A673 (cell line): ENCODE measurements at regions not wholly inside any gene's neighbourhood (a gene's known extent, or its start where the extent isn't known, plus 50 kb on each side); places are given as distances from the start of the nearest gene placed in this dataset.
"Not testable (repeated sequence)": the region's sequence is repeated elsewhere in the genome, so short reads cannot be mapped to it uniquely, and the experiment has no call there.

Experiments used
- BruUV-seq: library from RNA; stranded (reverse); fragments of 400-500 nt; replicated peaks from 2 replicates; lab custom pipeline; 2021; lab: Mats Ljungman, UMichigan
- CTCF ChIA-PET: fragments of 300-600 bp; sonication (Branson Sonifier 250); formaldehyde crosslinking; loops from one replicate; lab custom pipeline; 2022; ENCODE audit warnings: antibody characterized with exemption; lab: Charles Lee
- POLR2A ChIA-PET: fragments of 300-600 bp; sonication (Branson Sonifier 250); formaldehyde crosslinking; loops from one replicate; lab custom pipeline; 2022; ENCODE audit warnings: antibody characterized with exemption; ENCODE audit not compliant: low non-redundant PET; lab: Charles Lee
- DNase-seq: peaks from one replicate; pipeline ENCODE4 v3.0.0-alpha.2; 2015; ENCODE audit warnings: low spot score
- H3K27ac ChIP-seq: fragments of 200-600 bp; sonication (generic); 2 replicates; pipeline ENCODE4 v1.5.1; 2016; ENCODE audit warnings: mixed run types, low read depth, mild to moderate bottlenecking, mixed read lengths, antibody characterized with exemption, low read length; ENCODE audit not compliant: poor library complexity, severe bottlenecking
- H3K27me3 ChIP-seq: fragments of 200-600 bp; sonication (generic); replicated peaks from 2 replicates; pipeline ENCODE4 v1.6.1; 2017; ENCODE audit warnings: mixed run types, low read depth, mild to moderate bottlenecking, mixed read lengths, antibody characterized with exemption, low read length; ENCODE audit not compliant: insufficient read depth, poor library complexity
- H3K36me3 ChIP-seq: fragments of 200-600 bp; sonication (generic); 2 replicates; pipeline ENCODE4 v1.6.1; 2016; ENCODE audit warnings: mixed run types, mild to moderate bottlenecking, mixed read lengths, antibody characterized with exemption, low read length; ENCODE audit not compliant: insufficient read depth, poor library complexity, severe bottlenecking
- H3K4me1 ChIP-seq: fragments of 200-600 bp; sonication (generic); 2 replicates; pipeline ENCODE4 v1.6.1; 2017; ENCODE audit warnings: mixed run types, mild to moderate bottlenecking, mixed read lengths, antibody characterized with exemption, low read length; ENCODE audit not compliant: insufficient read depth, poor library complexity, severe bottlenecking
- H3K4me3 ChIP-seq: fragments of 200-600 bp; sonication (generic); 2 replicates; pipeline ENCODE4 v1.5.1; 2016; ENCODE audit warnings: low read depth, mixed run types, mild to moderate bottlenecking, mixed read lengths, low read length; ENCODE audit not compliant: poor library complexity, severe bottlenecking
- H3K9me3 ChIP-seq: fragments of 200-600 bp; sonication (generic); 2 replicates; pipeline ENCODE4 v1.6.1; 2016; ENCODE audit warnings: mixed run types, low read depth, mild to moderate bottlenecking, mixed read lengths, antibody characterized with exemption, low read length; ENCODE audit not compliant: poor library complexity, severe bottlenecking
- EZH2 ChIP-seq: fragments of 200-600 bp; sonication (generic); IDR thresholded peaks from 2 replicates; pipeline ENCODE4 v1.6.1; 2017; ENCODE audit warnings: borderline replicate concordance, low read depth, mild to moderate bottlenecking, mixed read lengths, antibody characterized with exemption, low read length; ENCODE audit not compliant: poor library complexity, severe bottlenecking
- intact Hi-C: fragments of 100-400 bp; cut with micrococcal nuclease; formaldehyde crosslinking; loops from one replicate; pipeline ENCODE4 v1.10.0; 2022; ENCODE audit not compliant: unreplicated experiment
- TF ChIP-seq, protein P1 (sequence below): fragments of 300-800, 200-600 bp; sonication (generic); conservative IDR thresholded peaks from 2 replicates; pipeline ENCODE4 v1.5.1; 2017; ENCODE audit warnings: low read depth, mild to moderate bottlenecking, antibody characterized with exemption, low read length, moderate library complexity, mixed read lengths

DNA sequence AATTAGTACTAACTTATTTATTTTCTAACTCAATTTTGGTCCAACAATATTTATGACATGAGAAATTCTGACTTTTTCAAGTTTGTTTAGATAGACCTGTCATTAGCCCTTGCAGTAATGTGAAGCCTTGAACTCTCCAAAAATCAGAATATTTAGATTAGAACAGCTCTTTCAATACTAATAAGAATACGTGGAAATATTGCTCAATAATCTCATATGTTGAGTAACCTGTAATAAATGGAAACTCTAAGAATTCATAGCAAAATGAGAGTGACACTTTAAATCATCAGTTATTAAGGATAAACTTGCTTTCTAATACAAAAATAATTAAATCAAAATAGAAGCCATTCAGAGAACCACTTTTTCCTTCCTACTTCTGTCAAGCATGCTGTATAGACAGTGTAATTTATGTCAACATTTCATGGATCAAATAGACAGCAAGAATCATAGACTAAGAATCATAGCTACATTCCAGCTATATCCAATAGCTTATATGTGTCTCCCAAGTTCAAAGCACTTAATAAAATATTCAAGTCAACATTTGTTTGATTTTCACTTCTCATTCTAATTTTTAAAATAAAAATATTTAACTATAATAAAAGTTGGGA is 710.3 kb upstream of the SOX11 start:
- POLR2A ChIA-PET, result interaction anchor here (0.7 kb wide), 1 partner anchor 343 kb away, joined by 3 read pairs; no protein-coding TSS in a partner anchor
- H3K27ac ChIP-seq, result no peak overlapping the region
- CTCF ChIA-PET, result no interaction called here
- no peaks in the 10 kb centered on the region for H3K36me3 ChIP-seq
- no peak for DNase-seq
- no peak overlapping the region for H3K4me3 ChIP-seq
- BruUV-seq, result no TSS peak
- intact Hi-C loops, result no loop called here
- H3K4me1 ChIP-seq, result no peaks in the 10 kb centered on the region
- no peaks in the 10 kb centered on the region for H3K27me3 ChIP-seq
- no peak for TF ChIP-seq EZH2
- TF ChIP-seq, protein P1, sequence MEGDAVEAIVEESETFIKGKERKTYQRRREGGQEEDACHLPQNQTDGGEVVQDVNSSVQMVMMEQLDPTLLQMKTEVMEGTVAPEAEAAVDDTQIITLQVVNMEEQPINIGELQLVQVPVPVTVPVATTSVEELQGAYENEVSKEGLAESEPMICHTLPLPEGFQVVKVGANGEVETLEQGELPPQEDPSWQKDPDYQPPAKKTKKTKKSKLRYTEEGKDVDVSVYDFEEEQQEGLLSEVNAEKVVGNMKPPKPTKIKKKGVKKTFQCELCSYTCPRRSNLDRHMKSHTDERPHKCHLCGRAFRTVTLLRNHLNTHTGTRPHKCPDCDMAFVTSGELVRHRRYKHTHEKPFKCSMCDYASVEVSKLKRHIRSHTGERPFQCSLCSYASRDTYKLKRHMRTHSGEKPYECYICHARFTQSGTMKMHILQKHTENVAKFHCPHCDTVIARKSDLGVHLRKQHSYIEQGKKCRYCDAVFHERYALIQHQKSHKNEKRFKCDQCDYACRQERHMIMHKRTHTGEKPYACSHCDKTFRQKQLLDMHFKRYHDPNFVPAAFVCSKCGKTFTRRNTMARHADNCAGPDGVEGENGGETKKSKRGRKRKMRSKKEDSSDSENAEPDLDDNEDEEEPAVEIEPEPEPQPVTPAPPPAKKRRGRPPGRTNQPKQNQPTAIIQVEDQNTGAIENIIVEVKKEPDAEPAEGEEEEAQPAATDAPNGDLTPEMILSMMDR, result no peak
- no peaks in the 10 kb centered on the region for H3K9me3 ChIP-seq

GRCh38 chr2:4988444-4988843 is 703.7 kb upstream of the SOX11 start:
- H3K27me3 ChIP-seq, intact Hi-C loops, H3K9me3 ChIP-seq, BruUV-seq, CTCF ChIA-PET, DNase-seq, H3K4me1 ChIP-seq, POLR2A ChIA-PET, H3K36me3 ChIP-seq, H3K27ac ChIP-seq, H3K4me3 ChIP-seq: not testable (repeated sequence)

DNA sequence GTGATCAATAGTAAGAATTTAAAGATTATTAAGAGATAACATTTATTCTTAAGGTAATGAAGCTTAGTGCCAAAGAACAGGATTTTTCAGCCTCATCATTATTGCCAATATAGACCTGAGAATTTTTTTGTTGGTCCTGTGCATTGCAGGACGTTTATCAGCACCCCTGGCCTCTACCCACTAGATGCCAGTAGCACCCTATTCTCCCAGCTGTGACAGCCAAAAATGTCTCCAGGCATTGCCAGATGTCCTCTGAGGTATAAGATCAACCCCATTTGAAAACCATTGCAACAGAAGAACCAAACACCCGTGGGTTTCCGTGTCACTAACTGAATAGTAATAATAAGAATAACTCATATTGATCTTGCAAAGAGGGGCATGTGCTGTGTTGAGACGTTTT is 700.0 kb upstream of the SOX11 start:
- CTCF ChIA-PET, result no interaction called here

More for the DNA sequence above, 700.0 kb upstream of the SOX11 start:
- H3K9me3 ChIP-seq, result no peaks in the 10 kb centered on the region
- H3K4me3 ChIP-seq, result no peak overlapping the region
- no peaks in the 10 kb centered on the region for H3K36me3 ChIP-seq
- no peak overlapping the region for H3K27ac ChIP-seq
- no peak for TF ChIP-seq EZH2
- TF ChIP-seq, protein P1, result peak; percentile 51
- intact Hi-C loops, result loop anchor here (2.0 kb wide), 1 partner anchor 375 kb away; no protein-coding TSS in a partner anchor
- DNase-seq, result peak; percentile 55
- BruUV-seq, result no TSS peak
- H3K4me1 ChIP-seq, result no peaks in the 10 kb centered on the region
- H3K27me3 ChIP-seq, result no peaks in the 10 kb centered on the region
- POLR2A ChIA-PET, result no interaction called here
